D721Med (cell line): ENCODE measurements at regions not wholly inside any gene's neighbourhood (a gene's known extent, or its start where the extent isn't known, plus 50 kb on each side); places are given as distances from the start of the nearest gene placed in this dataset.

ENCODE experiments used
- DNase-seq: peaks from one replicate; pipeline ENCODE4 v3.0.0; 2011; ENCODE audit warnings: low spot score; ENCODE audit not compliant: insufficient read length
- FAIRE-seq: peaks from 2 replicates; lab custom pipeline; 2011; peaks lifted over from hg19 to GRCh38; lab: Jason Lieb, UNC
- CTCF ChIP-seq: IDR thresholded peaks from 2 replicates; pipeline ENCODE4 v1.5.1; 2012; ENCODE audit warnings: mild to moderate bottlenecking, control low read depth; ENCODE audit not compliant: insufficient read depth; ENCODE audit errors: missing control alignments

- DNase-seq, result no peak
- TF ChIP-seq CTCF, result no peak
- FAIRE-seq, result no peak
Observed at GRCh38 chr9:73083519-73083918, 68.1 kb upstream of the ANXA1 start.

- DNase-seq (no peak), FAIRE-seq (no peak)
- peak; percentile 76 for TF ChIP-seq CTCF
Observed at GRCh38 chr9:73081979-73082657, 69.5 kb upstream of the ANXA1 start.

- DNase-seq (no peak), FAIRE-seq (no peak)
- TF ChIP-seq CTCF, result no peak
Observed at GRCh38 chr9:73080110-73080694, 71.5 kb upstream of the ANXA1 start.

GRCh38 chr9:73079326-73079725 is 72.3 kb upstream of the ANXA1 start:
- FAIRE-seq, result no peak

GRCh38 chr9:73077625-73078030 is 74.0 kb upstream of the ANXA1 start:
- DNase-seq, result no peak
- FAIRE-seq, result no peak
- no peak for TF ChIP-seq CTCF

More at GRCh38 chr9:73079326-73079725, 72.3 kb upstream of the ANXA1 start:
- no peak for TF ChIP-seq CTCF
- no peak for DNase-seq

GRCh38 chr9:73076970-73077369 is 74.7 kb upstream of the ANXA1 start:
- no peak for FAIRE-seq
- TF ChIP-seq CTCF, result no peak
- no peak for DNase-seq

- no peak for TF ChIP-seq CTCF
- DNase-seq (no peak), FAIRE-seq (no peak)
Observed at GRCh38 chr9:73074176-73074708, 77.4 kb upstream of the ANXA1 start.
